Activated CD8-positive, alpha-beta memory T cell treated with anti-CD3 and anti-CD28 coated beads for 48 hours (primary cell): ENCODE measurements at regions not wholly inside any gene's neighbourhood (a gene's known extent, or its start where the extent isn't known, plus 50 kb on each side); places are given as distances from the start of the nearest gene placed in this dataset.
"Not testable (repeated sequence)": the region's sequence is repeated elsewhere in the genome, so short reads cannot be mapped to it uniquely, and the experiment has no call there.

Source experiments
- DNase-seq, 3 experiments: peaks; one replicate each; pipeline ENCODE4 v3.0.0-alpha.2; 2020; ENCODE audit warnings: low read depth in 2 of 3, low spot score in 2 of 3

GRCh38 chr5:117568126-117568525, 993.5 kb upstream of the SEMA6A start:
- DNase-seq: no peak

GRCh38 chr5:117562647-117563046, 988.0 kb upstream of the SEMA6A start:
- no peak for DNase-seq

- no peak for DNase-seq
Measured at GRCh38 chr5:117561531-117561930, 986.9 kb upstream of the SEMA6A start.

- DNase-seq: no peak
Measured at GRCh38 chr5:117559005-117559844, 984.6 kb upstream of the SEMA6A start.

GRCh38 chr5:117551236-117551635, 976.6 kb upstream of the SEMA6A start:
- DNase-seq: no peak

GRCh38 chr5:117547192-117547591, 972.6 kb upstream of the SEMA6A start:
- no peak for DNase-seq

GRCh38 chr5:117539692-117540091, 965.1 kb upstream of the SEMA6A start:
- no peak for DNase-seq

GRCh38 chr5:117533792-117534191, 959.2 kb upstream of the SEMA6A start:
- DNase-seq: no peak

GRCh38 chr5:117533051-117533670, 958.5 kb upstream of the SEMA6A start:
- not testable (repeated sequence) for DNase-seq

- no peak for DNase-seq
Measured at GRCh38 chr5:117519957-117520500, 945.4 kb upstream of the SEMA6A start.

- DNase-seq: no peak
Measured at GRCh38 chr5:117504305-117504704, 929.7 kb upstream of the SEMA6A start.

GRCh38 chr5:117497601-117498000, 923.0 kb upstream of the SEMA6A start:
- DNase-seq: no peak

GRCh38 chr5:117496801-117497200, 922.2 kb upstream of the SEMA6A start:
- DNase-seq: no peak

GRCh38 chr5:117494188-117494587, 919.6 kb upstream of the SEMA6A start:
- DNase-seq: no peak

- no peak for DNase-seq
Measured at GRCh38 chr5:117488976-117489500, 914.4 kb upstream of the SEMA6A start.

GRCh38 chr5:117487556-117487955, 912.9 kb upstream of the SEMA6A start:
- DNase-seq: no peak

- no peak for DNase-seq
Measured at GRCh38 chr5:117486879-117487391, 912.3 kb upstream of the SEMA6A start.

GRCh38 chr5:117486261-117486660, 911.6 kb upstream of the SEMA6A start:
- DNase-seq: no peak

GRCh38 chr5:117475919-117476318, 901.3 kb upstream of the SEMA6A start:
- no peak for DNase-seq

GRCh38 chr5:117473165-117473564, 898.5 kb upstream of the SEMA6A start:
- no peak for DNase-seq

GRCh38 chr5:117463881-117464570, 889.4 kb upstream of the SEMA6A start:
- DNase-seq: no peak
